ENCODE measurements at regions not wholly inside any gene's neighbourhood (a gene's known extent, or its start where the extent isn't known, plus 50 kb on each side); places are given as distances from the start of the nearest gene placed in this dataset.

GRCh38 chr14:89588016-89588415 lies 171.0 kb upstream of the FOXN3 start:
- Histone ChIP-seq H3K27me3 (no peaks in the 10 kb centered on the region), H3K27ac (no peak overlapping the region), H3K9me3 (no peaks in the 10 kb centered on the region), H3K36me3 (no peaks in the 10 kb centered on the region), H3K4me1 (no peaks in the 10 kb centered on the region), H3K4me3 (no peak overlapping the region)
- TF ChIP-seq, protein P1, sequence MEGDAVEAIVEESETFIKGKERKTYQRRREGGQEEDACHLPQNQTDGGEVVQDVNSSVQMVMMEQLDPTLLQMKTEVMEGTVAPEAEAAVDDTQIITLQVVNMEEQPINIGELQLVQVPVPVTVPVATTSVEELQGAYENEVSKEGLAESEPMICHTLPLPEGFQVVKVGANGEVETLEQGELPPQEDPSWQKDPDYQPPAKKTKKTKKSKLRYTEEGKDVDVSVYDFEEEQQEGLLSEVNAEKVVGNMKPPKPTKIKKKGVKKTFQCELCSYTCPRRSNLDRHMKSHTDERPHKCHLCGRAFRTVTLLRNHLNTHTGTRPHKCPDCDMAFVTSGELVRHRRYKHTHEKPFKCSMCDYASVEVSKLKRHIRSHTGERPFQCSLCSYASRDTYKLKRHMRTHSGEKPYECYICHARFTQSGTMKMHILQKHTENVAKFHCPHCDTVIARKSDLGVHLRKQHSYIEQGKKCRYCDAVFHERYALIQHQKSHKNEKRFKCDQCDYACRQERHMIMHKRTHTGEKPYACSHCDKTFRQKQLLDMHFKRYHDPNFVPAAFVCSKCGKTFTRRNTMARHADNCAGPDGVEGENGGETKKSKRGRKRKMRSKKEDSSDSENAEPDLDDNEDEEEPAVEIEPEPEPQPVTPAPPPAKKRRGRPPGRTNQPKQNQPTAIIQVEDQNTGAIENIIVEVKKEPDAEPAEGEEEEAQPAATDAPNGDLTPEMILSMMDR (IDR thresholded peaks at IDR 0.05) = no peak
- no peak for DNase-seq (ENCODE audit: low spot score)

GRCh38 chr14:89587136-89587420 lies 170.0 kb upstream of the FOXN3 start:
- Histone ChIP-seq H3K4me3 (no peak overlapping the region), H3K27me3 (no peaks in the 10 kb centered on the region), H3K27ac (no peak overlapping the region), H3K36me3 (no peaks in the 10 kb centered on the region), H3K9me3 (no peaks in the 10 kb centered on the region), H3K4me1 (no peaks in the 10 kb centered on the region)
- TF ChIP-seq, protein P1 (IDR thresholded peaks at IDR 0.05) = no peak
- DNase-seq (ENCODE audit: low spot score) = no peak

GRCh38 chr14:89586258-89587135 lies 169.5 kb upstream of the FOXN3 start:
- Histone ChIP-seq H3K27me3 (no peaks in the 10 kb centered on the region), H3K9me3 (no peaks in the 10 kb centered on the region), H3K4me3 (no peak overlapping the region), H3K27ac (no peak overlapping the region), H3K4me1 (no peaks in the 10 kb centered on the region), H3K36me3 (no peaks in the 10 kb centered on the region)
- no peak for DNase-seq (ENCODE audit: low spot score)
- TF ChIP-seq, protein P1 (IDR thresholded peaks at IDR 0.05) = no peak

GRCh38 chr14:89578156-89578555 lies 161.1 kb upstream of the FOXN3 start:
- H3K4me1 ChIP-seq = peaks cover 0 to 28% of the 10 kb centered on the region in 2 donors
- no peaks in the 10 kb centered on the region for H3K9me3 ChIP-seq
- no peak for DNase-seq (ENCODE audit: low spot score)
- TF ChIP-seq, protein P1 (IDR thresholded peaks at IDR 0.05) = no peak
- no peak overlapping the region for H3K27ac ChIP-seq
- no peaks in the 10 kb centered on the region for H3K27me3 ChIP-seq
- H3K36me3 ChIP-seq = no peaks in the 10 kb centered on the region
- H3K4me3 ChIP-seq = no peak overlapping the region

- Histone ChIP-seq H3K27me3 (no peaks in the 10 kb centered on the region), H3K36me3 (no peaks in the 10 kb centered on the region), H3K27ac (no peak overlapping the region), H3K4me1 (peaks cover 0 to 40% of the 10 kb centered on the region in 2 donors), H3K9me3 (no peaks in the 10 kb centered on the region), H3K4me3 (no peak overlapping the region)
- no peak for DNase-seq (ENCODE audit: low spot score)
- TF ChIP-seq, protein P1 (IDR thresholded peaks at IDR 0.05) = no peak
These were observed 159.9 kb upstream of the FOXN3 start for GRCh38 chr14:89576960-89577359.
